HUDEP-2 (cell line): ENCODE measurements at regions not wholly inside any gene's neighbourhood (a gene's known extent, or its start where the extent isn't known, plus 50 kb on each side); places are given as distances from the start of the nearest gene placed in this dataset.
"Not testable (repeated sequence)": the region's sequence is repeated elsewhere in the genome, so short reads cannot be mapped to it uniquely, and the experiment has no call there.

Experiments
- DNase-seq, 76 experiments: peaks; one replicate each; lab custom pipeline; 2025; ENCODE audit not compliant: unreplicated experiment in 76 of 76; lab: John Stamatoyannopoulos, UW

- no peak for DNase-seq
Measured at GRCh38 chr17:14585099-14585498, 284.2 kb downstream of the HS3ST3B1 start.

- no peak for DNase-seq
Measured at GRCh38 chr17:14582996-14583395, 282.1 kb downstream of the HS3ST3B1 start.

GRCh38 chr17:14581186-14581830, 280.4 kb downstream of the HS3ST3B1 start:
- DNase-seq, result no peak

GRCh38 chr17:14580499-14580898, 279.6 kb downstream of the HS3ST3B1 start:
- no peak for DNase-seq

- no peak for DNase-seq
Measured at GRCh38 chr17:14579716-14580115, 278.8 kb downstream of the HS3ST3B1 start.

GRCh38 chr17:14575471-14575953, 274.6 kb downstream of the HS3ST3B1 start:
- no peak for DNase-seq

GRCh38 chr17:14560325-14560724, 259.4 kb downstream of the HS3ST3B1 start:
- not testable (repeated sequence) for DNase-seq

- DNase-seq, result no peak
Measured at GRCh38 chr17:14559264-14560119, 258.6 kb downstream of the HS3ST3B1 start.

GRCh38 chr17:14557480-14557879, 256.6 kb downstream of the HS3ST3B1 start:
- DNase-seq, result no peak

- no peak for DNase-seq
Measured at GRCh38 chr17:14553847-14554246, 253.0 kb downstream of the HS3ST3B1 start.

GRCh38 chr17:14552306-14552705, 251.4 kb downstream of the HS3ST3B1 start:
- no peak for DNase-seq

GRCh38 chr17:14547556-14547955, 246.7 kb downstream of the HS3ST3B1 start:
- DNase-seq, result no peak

- no peak for DNase-seq
Measured at GRCh38 chr17:14547016-14547415, 246.1 kb downstream of the HS3ST3B1 start.

GRCh38 chr17:14545156-14545906, 244.4 kb downstream of the HS3ST3B1 start:
- no peak for DNase-seq

GRCh38 chr17:14541714-14542113, 240.8 kb downstream of the HS3ST3B1 start:
- DNase-seq, result no peak

- no peak for DNase-seq
Measured at GRCh38 chr17:14539801-14540200, 238.9 kb downstream of the HS3ST3B1 start.

GRCh38 chr17:14532242-14532641, 231.4 kb downstream of the HS3ST3B1 start:
- DNase-seq, result not testable (repeated sequence)

GRCh38 chr17:14525551-14526455, 224.9 kb downstream of the HS3ST3B1 start:
- DNase-seq, result no peak

- DNase-seq, result no peak
Measured at GRCh38 chr17:14522795-14523387, 222.0 kb downstream of the HS3ST3B1 start.

GRCh38 chr17:14518919-14519318, 218.0 kb downstream of the HS3ST3B1 start:
- not testable (repeated sequence) for DNase-seq
